ENCODE measurements at regions not wholly inside any gene's neighbourhood (a gene's known extent, or its start where the extent isn't known, plus 50 kb on each side); places are given as distances from the start of the nearest gene placed in this dataset.

- Histone ChIP-seq H4K5ac (ENCODE audit: low read depth, low read length) (no peak overlapping the region), H3K18ac (ENCODE audit: low read depth, low read length) (no peak overlapping the region), H2BK15ac (ENCODE audit: low read depth, low read length) (no peak overlapping the region), H2BK5ac (ENCODE audit: low read depth, low read length, poor library complexity, severe bottlenecking) (no peak overlapping the region), H3K79me1 (ENCODE audit: low read depth in 1 of 2, low read length in 2 of 2) (no peaks in the 10 kb centered on the region), H2AK9ac (replicated peaks; ENCODE audit: low read depth, low read length, poor library complexity) (no peak overlapping the region), H2AFZ (replicated peaks; ENCODE audit: low read length, poor library complexity) (no peak overlapping the region), H3K9me3 (ENCODE audit: control insufficient read depth, insufficient read depth, low read length) (no peaks in the 10 kb centered on the region), H4K91ac (ENCODE audit: insufficient read depth, low read depth, low read length) (no peak overlapping the region), H3K9ac (ENCODE audit: low read depth, low read length) (no peak overlapping the region), H3K23ac (ENCODE audit: low read depth, low read length) (no peak overlapping the region), H3K4me1 (ENCODE audit: control insufficient read depth, insufficient read depth, low read length) (no peaks in the 10 kb centered on the region), H4K20me1 (ENCODE audit: insufficient read depth, low read length) (no peaks in the 10 kb centered on the region), H3K4me2 (ENCODE audit: low read depth, low read length) (no peak overlapping the region), H2BK20ac (ENCODE audit: low read depth, low read length) (no peak overlapping the region), H4K8ac (ENCODE audit: low read depth in 2 of 2, low read length in 2 of 2) (no peak overlapping the region), H3K9me1 (ENCODE audit: insufficient read depth, low read length) (no peaks in the 10 kb centered on the region), H3K27ac (ENCODE audit: insufficient read depth, low read length) (no peak overlapping the region), H3K27me3 (ENCODE audit: control insufficient read depth, insufficient read depth, low read length) (no peaks in the 10 kb centered on the region), H2AK5ac (ENCODE audit: low read depth, low read length) (no peak overlapping the region), H3K36me3 (ENCODE audit: control insufficient read depth, insufficient read depth, low read length) (no peaks in the 10 kb centered on the region), H3K14ac (replicated peaks; ENCODE audit: low read depth, low read length) (no peak overlapping the region), H2BK120ac (ENCODE audit: low read depth, low read length) (no peak overlapping the region), H3K4ac (ENCODE audit: low read depth, low read length) (no peak overlapping the region), H3K56ac (ENCODE audit: extremely low read depth, insufficient read depth, low read length) (no peak overlapping the region), H3K4me3 (ENCODE audit: insufficient read depth, low read depth, low read length) (no peak overlapping the region)
- intact Hi-C loops (cut with micrococcal nuclease) (no loop called here), in situ Hi-C loops (cut with MboI; ENCODE audit: low sequenced_read_pairs) (no loop called here), dilution Hi-C loops (cut with HindIII; ENCODE audit: low sequenced_read_pairs, unreplicated experiment) (no loop called here)
- BruUV-seq (replicated peaks) = no TSS peak
- WGBS, 2 experiments (ENCODE audit: extremely low coverage in 2 of 2, insufficient read length in 1 of 2) = no CpG with 5 or more reads among the region's 2 CpGs
- POLR2A ChIA-PET (ENCODE audit: unreplicated experiment) = no interaction called here
- ATAC-seq (ENCODE audit: low read depth) (no peak), DNase-seq (no peak)
- TF ChIP-seq FOS (IDR thresholded peaks at IDR 0.05; ENCODE audit: low read depth, low read length) = no peak
- TF ChIP-seq ELK1 (IDR thresholded peaks at IDR 0.05; ENCODE audit: borderline replicate concordance, low read depth, low read length) = no peak
- TF ChIP-seq CEBPB (IDR thresholded peaks at IDR 0.05; ENCODE audit: low read depth, low read length) = no peak
- no peak for TF ChIP-seq CTCF (conservative IDR thresholded peaks at IDR 0.05; ENCODE audit: low read depth, low read length)
- TF ChIP-seq BHLHE40 (IDR thresholded peaks at IDR 0.05; ENCODE audit: low read depth, low read length) = no peak
- TF ChIP-seq POLR2A (IDR thresholded peaks at IDR 0.05; ENCODE audit: low read depth, low read length) = no peak
- TF ChIP-seq NFE2L2 (IDR thresholded peaks at IDR 0.05; ENCODE audit: low read depth, low read length) = no peak
- TF ChIP-seq MAZ (IDR thresholded peaks at IDR 0.05; ENCODE audit: borderline replicate concordance, low read depth, low read length) = no peak
- no peak for TF ChIP-seq CHD1 (IDR thresholded peaks at IDR 0.05; ENCODE audit: low read depth, low read length)
- TF ChIP-seq MAFK (IDR thresholded peaks at IDR 0.05; ENCODE audit: low read depth, low read length) = no peak
- TF ChIP-seq RAD21 (IDR thresholded peaks at IDR 0.05; ENCODE audit: low read length) = no peak
- no peak for TF ChIP-seq RCOR1 (IDR thresholded peaks at IDR 0.05; ENCODE audit: insufficient replicate concordance, low read length)
- CTCF ChIA-PET = interaction anchor here (0.8 kb wide), 1 partner anchor 145 kb away, joined by 4 read pairs; no protein-coding TSS in a partner anchor
Measured at GRCh38 chr4:184573701-184574100, 75.5 kb downstream of the CASP3 start.
